GM19238 (cell line): ENCODE measurements at regions not wholly inside any gene's neighbourhood (a gene's known extent, or its start where the extent isn't known, plus 50 kb on each side); places are given as distances from the start of the nearest gene placed in this dataset.

ENCODE experiments used
- DNase-seq: peaks from one replicate; pipeline ENCODE4 v3.0.0; 2011; ENCODE audit warnings: low spot score; ENCODE audit not compliant: insufficient read length

DNA sequence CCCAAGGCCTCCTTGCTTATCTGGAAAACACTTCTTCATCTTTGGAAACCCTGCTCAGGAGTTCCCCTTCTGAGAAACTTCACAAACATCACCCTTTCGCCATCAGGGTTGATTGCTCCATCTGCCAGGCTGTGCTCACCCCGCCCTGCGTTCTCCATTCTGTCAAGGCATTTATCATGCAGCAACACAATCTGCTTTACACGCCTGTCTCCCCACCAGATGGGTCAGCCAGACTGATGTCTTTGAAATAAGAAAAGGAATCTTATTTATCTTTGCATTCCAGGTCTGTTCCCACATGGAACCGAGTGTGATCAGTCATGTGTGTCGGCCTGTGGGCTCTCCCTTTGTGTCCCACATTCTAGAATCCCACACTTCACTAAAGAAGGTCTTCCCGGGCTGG, 110.0 kb upstream of the ARL4C start:
- no peak for DNase-seq

DNA sequence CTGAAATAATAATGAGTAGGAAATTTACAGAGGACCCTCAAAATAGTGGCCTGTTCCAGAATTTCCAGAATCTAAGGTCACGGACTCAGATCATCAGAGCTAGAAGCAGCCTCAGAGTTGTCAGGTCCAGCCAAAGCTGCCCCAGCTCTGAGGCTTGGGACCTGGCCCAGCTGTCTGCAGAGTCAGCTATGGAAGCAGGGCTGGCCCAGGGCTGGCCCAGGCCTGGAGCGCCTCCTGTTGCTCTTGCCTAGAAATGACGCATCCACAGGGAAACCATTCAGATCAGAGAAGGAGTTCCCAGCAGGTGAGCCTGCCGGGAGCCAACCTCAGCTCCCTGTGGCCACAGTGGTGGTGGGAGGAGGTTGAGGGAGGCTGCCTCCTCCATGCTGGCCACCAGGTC, 106.7 kb upstream of the ARL4C start:
- no peak for DNase-seq

DNA sequence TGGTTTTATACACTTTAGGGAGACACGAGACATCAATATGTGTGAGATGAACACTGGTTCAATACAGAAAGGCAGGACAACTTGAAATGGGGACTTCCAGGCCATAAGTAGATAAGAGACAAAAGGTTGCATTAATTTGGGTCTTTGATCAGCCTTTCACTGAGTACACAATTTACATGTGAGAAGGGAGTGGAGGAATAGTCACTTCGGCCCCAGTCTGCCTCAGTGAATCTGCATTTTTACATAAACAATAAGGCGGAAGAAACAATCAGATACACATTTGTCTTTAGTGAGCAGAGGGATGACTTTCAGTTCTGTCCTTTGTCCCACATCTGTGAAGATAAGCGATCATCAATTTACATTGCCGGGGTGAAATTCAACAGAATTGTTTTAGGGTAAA, 104.3 kb upstream of the ARL4C start:
- DNase-seq, result no peak

DNA sequence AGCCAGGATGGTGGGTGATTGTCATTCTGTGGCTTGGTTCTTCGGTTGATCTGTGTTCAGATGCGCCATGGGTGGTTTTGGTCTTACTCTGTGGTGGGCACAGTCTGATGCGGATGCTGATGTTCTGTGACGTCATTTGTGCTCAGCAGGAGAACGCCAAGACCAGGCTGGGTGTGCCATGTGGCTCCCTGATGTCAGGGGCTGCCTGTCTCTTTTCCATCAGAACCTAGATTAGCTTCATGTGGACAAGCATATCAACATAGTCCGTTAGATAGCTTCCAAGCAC, 100.6 kb upstream of the ARL4C start:
- no peak for DNase-seq

DNA sequence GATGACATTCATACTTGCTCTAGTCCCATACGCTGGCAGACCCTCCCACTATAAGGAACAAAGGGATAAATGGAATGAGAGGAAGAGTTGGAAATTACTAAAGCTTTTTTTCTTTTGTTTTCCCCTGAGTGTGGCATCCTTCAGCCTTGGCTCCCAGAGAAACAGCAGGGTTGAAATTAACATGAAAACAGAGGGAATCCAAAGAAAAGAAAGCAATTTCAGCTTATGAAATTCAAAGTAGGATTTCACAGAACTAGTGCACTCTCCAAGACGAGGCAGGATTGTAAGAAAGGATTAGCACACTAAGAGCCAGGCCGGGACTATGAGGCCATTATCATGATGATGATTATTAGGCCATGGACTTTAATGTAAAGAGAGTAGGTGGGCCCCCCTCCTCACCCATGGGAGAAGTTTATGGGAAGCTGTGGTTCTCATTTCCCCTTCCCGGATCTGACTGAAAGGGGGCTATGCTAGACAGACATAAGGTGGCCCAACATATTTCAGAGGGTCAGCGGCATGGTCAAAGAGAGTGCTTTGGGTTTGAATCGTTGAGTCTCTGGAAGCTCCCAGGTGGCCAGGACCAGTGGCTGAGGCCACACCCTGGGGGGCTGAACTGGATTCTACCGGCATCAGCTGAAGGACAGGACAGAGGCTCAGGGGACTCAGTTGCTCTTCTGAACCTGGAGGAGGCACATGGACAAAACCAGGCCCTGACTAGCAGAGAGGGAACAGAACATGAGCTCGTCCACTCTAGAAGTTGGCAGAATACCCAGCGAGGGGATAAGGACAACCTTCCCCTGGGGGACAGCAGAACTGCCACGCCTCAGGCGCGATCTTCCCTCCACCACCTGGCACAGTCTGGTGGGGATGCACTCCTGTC, 100.1 kb upstream of the ARL4C start:
- no peak for DNase-seq

DNA sequence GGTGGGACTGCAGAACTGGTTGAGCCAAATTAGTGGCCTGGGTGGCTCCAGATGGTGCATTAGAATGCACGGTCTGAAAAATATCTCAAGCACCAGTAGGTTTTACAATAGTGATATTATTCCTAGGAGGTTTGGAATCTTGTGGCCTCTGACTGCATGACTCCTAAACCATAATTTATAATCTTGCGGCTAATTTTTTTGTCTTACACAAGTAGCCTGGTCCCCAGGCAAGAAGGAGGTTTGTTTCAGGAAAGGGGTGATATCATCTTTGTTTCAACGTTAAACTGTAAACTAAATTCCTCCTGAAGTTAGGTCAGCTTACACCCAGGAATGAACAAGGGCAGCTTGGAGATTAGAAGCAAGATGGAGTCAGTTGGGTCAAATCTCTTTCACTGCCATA, 98.9 kb upstream of the ARL4C start:
- no peak for DNase-seq

DNA sequence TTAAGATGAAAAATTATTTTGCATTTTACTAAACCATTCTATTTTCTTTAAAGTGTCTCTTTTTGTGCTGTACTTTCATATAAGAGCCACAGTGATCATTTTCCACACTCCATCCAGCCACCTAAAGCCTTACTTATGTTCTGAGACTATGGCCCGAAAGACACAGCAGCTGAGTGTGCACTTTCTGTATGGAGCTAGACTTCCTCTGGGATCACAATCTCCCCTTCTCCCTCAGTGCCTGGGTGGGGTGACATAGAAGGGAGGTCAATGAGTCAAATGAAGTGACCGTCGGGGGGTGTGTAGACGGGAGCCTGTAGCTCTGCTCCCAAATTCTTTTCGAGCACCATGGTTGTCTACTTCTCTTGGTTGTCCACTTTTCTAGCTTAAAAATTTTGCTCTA, 97.8 kb upstream of the ARL4C start:
- no peak for DNase-seq

DNA sequence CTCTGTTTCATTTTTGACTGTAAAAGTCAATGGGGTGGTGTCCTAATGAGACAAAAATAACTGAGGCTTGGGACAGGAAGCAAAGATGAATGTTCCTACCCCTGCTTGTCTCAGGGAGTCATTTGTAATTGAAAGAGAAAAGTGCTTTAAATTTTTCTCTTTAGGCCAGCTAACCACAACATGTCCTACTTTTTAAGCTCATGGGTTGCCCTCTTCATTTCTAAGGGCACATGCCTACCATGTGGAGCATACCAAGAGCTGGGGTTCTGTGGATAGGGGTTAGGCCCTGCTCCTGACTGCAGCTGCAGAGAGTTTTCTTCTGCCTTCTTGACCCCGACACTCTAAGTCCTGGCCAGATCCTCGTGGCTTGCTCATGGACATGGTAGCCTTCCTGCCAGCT, 96.8 kb upstream of the ARL4C start:
- no peak for DNase-seq

DNA sequence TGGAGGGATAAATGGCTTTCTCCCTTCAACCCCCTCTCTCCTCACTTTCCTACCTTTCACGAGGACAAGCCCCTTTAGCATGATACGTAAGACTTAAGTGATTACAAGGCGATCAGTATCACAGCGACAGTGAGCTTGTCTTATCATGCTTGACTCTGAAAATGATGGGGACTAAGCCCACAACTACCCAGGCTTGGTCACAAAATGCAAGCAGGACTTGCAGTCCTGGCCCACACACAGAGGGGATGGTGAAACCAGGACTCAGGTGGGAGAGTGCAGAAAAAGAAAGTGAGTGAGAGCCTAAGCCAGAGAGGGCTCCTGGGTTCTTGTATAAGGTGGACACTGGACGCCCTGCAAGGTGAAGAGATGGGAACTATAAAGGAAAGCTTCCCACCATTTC, 95.7 kb upstream of the ARL4C start:
- DNase-seq, result no peak

DNA sequence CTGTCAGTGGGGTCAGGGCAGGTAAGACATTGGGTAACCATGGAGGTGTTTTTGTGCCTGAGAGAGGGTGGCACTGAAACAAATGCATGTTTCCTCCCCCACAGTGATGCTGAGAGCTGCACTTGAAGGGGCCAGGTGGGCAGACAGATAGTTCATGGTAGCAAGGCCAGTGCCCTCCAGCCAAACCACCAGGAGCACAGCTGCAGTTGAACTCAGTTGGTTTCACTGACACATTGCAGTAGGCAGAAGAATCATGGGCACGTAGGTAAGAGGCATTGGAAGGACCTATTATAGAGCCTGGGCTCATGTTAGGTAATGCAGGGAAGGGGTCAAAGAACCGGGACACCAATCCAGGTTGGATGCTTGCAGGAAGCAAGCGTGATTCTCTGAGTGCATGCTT, 93.2 kb upstream of the ARL4C start:
- no peak for DNase-seq

DNA sequence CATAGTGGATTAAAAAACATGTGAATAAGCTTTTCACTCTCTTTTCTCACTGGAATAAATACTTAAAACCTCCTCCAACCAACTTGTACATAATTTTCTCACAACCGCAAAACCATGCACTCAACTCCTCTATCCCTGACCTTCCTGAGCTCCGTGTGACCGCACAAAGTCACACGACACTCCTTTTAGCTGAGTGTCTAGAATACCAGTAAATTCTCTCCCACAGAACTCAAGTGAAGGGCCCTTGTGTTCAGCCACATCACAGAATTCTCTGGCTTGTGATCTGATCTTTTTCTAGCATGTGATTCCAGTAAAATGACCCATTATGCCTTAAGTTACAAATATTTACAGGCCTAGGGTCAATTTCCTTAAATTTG, 91.2 kb upstream of the ARL4C start:
- DNase-seq, result no peak

DNA sequence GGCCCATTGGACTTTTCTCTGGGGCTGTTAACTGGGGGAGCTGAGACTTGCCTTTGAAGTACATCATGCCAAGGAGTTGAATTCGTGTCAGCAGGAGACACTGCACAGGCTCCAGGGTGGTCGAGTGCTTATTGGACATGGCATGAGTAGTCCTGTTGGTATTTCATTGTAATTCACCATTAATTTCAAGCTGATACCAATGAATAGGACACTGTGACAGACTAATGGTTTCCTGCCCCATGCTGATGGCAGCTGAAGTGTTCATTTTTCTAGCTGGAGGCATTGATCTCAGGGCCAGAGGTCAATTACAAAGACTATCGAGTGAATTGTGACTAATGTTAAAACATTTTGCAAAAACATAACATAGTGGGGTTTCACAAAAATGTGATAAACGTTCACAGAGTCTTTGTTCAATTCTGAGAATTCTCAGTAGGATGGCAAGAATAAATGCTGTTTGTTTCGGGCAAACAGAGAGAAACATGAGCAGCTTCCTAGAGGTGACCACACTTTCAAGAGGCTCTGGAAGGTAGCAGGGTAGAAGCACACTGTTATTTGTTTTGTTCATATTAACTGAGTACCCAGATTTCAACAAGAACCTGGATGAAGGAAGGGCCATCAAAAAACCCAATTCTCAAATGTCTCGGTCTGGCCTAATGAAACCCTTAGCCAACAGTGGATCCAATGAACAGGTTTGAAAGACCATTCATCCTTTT, 90.6 kb upstream of the ARL4C start:
- no peak for DNase-seq

DNA sequence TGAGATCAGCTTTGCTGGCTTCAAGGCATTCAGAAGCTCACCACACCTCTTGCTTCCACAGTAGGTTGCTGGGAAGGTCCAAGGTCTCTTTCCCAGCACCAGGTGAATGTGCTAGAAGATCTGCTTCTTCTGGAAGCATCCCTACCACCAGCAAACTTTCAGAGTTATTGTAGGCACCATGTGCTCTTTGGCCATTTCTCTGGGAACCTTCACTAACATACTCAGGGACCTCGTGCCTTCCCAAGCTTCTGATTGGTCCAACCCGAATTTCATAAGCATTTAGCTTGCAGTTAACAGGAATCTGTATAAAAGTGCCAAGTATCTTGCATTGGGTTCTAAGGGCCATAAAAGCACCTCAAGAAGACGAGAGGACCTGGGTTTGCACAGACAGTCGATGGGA, 86.5 kb upstream of the ARL4C start:
- DNase-seq, result no peak

DNA sequence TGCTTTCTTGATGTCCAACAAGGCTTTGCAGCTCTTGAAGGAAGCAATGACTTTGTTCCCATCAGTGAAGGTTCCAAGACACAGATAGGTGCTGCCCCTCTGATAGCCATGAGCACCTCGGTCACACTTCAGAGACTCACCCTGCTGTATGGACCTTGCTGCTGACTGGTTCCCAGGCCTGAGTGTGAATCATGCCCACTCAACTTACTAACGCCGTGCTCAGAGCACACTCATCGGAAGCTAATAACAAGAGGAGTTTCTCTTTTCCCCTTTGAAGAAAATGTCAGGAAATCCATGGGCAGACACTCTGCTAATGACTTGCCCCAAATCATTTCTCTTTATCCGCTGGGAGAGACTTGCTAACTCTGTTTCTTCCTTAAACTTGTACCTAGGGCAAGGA, 83.8 kb upstream of the ARL4C start:
- no peak for DNase-seq

DNA sequence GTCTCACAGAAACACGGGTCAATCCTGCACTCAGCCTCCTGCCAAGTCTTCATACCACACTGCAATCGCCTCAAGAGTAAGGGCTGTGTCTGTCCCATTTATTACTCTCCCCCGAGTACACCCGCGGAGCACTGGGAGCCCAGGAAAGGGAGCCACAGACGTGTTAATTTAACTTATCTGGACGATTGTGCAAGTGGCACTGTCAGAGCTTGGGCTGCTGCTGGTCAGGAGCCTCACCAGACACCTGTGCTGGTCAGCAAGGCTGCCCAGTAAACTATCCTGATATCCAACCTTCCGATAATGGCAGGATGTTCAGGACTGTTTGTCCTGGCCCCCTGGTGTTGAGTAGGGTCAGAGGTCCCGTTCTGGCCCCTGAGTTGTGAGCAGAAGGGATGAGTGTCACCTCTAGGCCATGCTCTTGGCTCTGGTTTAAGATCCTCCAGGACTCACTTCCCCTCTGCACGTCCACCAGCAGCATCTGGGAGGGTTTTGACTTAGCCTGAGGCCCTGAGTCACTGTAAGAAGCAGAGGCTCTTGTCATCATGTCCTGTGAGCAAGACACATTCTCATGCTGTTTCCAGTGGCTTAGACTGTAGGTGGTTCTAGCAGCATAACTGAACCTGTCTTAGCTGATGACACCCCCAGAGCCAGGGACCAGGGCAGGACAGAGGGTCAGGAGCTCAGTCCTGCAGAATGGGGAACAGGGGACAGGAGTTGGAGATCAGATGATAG, 82.5 kb upstream of the ARL4C start:
- no peak for DNase-seq

DNA sequence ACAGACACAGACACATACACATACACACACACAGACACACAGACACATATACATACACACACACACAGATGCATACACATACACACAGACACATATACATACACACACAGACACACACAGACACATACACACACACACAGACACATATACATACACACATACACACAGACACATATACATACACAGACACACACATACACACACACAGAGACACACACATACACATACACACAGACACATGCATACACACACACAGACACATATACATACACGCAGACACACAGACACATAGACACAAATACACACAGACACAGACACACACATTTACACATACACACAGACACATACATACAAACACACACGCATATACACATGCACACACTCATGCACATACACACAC, 81.5 kb upstream of the ARL4C start:
- no peak for DNase-seq

DNA sequence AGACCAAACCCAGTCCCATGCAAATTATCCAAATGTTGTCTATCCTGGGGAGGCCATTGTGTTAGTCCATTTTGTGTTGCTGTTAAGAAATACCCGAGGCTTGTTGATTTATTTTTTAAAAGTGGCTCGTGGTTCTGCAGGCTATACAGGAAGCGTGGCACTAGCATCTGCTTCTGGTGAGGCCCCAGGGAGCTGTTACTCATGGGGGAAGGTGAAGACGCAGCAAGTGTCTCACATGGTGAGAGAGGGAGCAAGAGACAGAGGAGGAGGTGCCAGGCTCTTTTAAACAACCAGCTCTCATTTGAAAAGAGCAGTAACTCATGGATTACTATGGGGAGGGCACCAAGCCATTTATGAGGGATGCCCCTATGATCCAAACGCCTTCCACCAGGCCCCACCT, 80.3 kb upstream of the ARL4C start:
- no peak for DNase-seq

DNA sequence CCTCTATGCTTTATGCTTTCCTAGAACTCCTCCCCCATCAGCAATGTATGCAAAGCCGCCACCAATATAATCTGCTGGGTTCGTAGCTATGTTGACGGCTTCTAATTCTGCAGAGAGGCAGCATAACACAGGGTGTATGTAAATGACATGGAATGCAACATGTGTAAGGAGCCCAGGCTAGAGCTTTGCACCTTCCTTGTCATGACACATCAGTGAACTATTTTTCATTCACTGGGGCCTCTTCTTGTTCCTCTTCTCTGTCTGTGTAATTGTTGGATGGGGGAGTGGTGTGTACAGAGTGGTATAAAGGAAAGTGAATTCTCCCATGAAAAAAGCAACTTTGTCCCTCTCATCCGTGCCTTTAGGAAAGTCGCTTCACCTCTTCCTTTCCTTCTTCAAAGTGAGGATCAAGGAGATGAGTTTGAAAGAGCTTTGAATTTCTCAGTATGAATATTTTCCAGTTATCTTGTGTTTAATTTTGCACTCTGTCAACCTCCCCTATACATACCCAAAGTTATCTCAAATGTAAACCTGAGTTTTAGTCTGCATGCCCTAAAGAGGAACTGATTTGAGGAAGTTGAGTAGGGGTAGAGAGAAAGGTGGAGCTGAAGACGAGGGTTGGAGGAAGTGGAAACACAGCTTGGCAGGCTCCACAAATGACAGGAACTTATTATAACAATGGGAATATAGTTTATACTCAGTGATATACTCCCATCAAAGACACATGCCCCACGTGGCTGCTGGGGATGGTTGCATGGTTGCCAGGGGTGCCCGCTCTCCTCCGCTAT, 74.9 kb upstream of the ARL4C start:
- no peak for DNase-seq

DNA sequence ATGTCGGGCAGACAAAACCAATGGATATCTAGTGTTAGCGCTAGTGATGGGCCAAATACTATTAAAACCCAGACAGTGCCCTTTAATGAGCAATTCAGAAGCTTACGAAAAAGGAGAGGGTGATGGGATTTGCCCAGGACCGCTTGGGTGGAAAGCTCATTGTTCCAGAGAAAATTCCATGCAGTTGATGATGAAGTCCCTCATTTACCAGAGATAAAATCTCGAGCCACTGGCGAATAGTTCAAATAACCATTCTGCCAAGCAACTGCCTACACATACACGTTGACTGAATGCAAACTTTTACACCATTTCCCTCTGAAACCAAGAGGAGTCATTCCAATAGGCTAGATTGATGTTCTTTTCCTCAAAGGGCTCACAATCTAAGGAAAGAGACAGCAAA, 73.6 kb upstream of the ARL4C start:
- no peak for DNase-seq

DNA sequence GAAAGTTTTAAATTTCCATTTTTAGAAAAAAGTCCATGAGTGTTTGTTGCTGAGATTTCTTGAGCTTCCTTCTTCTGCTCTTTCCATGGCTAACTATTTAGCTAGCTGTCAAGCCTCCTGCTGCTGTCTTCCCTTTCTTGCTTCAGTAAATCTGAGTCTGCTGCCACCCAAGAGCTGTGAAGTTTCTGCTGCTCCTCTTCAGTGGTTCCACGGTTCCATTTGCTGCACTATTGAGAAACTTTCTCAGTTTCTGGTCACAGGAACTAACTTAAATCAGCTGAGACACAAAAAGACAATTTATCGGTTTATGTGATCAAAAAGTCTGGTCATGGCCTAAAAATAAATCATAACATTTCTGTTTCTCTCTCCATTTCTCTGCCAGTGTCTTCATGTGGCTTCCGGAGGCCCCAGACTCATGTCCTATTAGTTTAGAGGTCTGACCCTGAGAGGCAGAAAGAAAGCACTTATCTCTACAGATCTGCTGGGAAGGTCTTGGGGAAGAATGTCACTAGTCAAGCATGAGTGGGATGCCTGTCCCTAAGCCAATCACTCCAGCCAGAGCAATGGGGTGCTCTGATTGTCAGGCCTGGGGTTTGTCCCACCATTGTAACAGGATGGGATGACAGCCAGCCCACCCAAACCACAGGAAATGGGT, 73.0 kb upstream of the ARL4C start:
- DNase-seq, result no peak

DNA sequence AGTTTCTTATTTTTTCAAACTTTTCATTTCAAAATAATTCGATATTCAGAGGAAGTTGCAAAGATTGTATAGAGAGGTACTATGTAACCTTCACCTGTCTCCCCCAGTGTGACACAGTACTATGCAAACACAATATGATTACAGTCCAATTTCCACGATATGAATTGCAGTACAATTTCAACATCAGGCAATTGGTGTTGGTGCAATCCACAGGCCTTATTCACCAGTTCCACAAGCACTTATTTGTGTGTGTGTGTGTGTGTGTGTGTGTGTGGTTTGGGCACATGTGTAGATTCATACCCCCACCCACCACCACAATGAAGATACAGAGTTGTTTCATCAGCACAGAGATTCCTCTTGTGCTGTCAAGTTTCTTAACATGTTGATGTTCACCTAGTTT, 69.7 kb upstream of the ARL4C start:
- DNase-seq, result no peak
